GM12891 (cell line): ENCODE measurements at regions not wholly inside any gene's neighbourhood (a gene's known extent, or its start where the extent isn't known, plus 50 kb on each side); places are given as distances from the start of the nearest gene placed in this dataset.

ENCODE experiments used
- POLR2A ChIP-seq: IDR thresholded peaks from 2 replicates; pipeline ENCODE4 v1.6.1; 2011; ENCODE audit warnings: low read depth, low read length, control low read depth
- POLR2AphosphoS5 ChIP-seq: IDR thresholded peaks from 2 replicates; pipeline ENCODE4 v1.6.1; 2011; ENCODE audit warnings: low read depth, low read length, control low read depth
- SPI1 ChIP-seq: IDR thresholded peaks from 2 replicates; pipeline ENCODE4 v1.6.1; 2011; ENCODE audit warnings: low read depth, low read length, control low read depth
- TAF1 ChIP-seq: IDR thresholded peaks from 2 replicates; pipeline ENCODE4 v1.6.1; 2011; ENCODE audit warnings: low read depth, low read length, control low read depth

DNA sequence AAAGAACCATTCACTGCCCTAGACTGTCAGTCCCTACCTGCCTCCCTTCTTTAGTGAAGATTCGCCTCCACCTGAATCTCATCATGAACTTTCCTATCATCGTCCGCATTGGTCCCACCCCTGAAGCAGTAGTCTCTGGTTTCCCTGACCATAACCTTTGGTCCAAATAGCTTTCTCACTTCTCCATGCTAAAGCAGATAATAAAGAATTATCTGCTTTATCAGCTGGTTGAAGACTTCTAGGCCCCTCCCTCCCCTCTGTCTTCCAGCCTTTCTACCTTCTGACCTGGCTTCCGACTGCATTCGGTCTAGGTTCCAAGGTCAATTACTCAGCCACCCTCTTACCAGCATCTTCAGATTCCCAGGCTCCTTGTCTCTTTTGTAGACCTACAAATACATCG lies 650.9 kb downstream of the HS3ST4 start:
- TF ChIP-seq POLR2A (no peak), TAF1 (no peak), SPI1 (no peak), POLR2AphosphoS5 (no peak)
